K562 (cell line): ENCODE measurements at regions not wholly inside any gene's neighbourhood (a gene's known extent, or its start where the extent isn't known, plus 50 kb on each side); places are given as distances from the start of the nearest gene placed in this dataset.

Source experiments
- ARID1B ChIP-seq: fragments of 450-650 bp; IDR thresholded peaks from 2 replicates; pipeline ENCODE4 v1.6.1; 2016; ENCODE audit warnings: antibody characterized with exemption, mild to moderate bottlenecking, inconsistent platforms
- CTCF ChIP-seq, 3 experiments: IDR thresholded peaks in 2 of 3; conservative IDR thresholded peaks in 1 of 3; 2 replicates each; pipeline ENCODE4 v1.5.1; 2011 to 2012; ENCODE audit warnings: low read length in 3 of 3, mild to moderate bottlenecking in 3 of 3, control low read depth in 2 of 3, improper control_type of control experiment in 1 of 3, inconsistent platforms in 1 of 3, low read depth in 1 of 3, mixed read lengths in 1 of 3, moderate library complexity in 1 of 3; ENCODE audit not compliant: insufficient read depth in 2 of 3
- FUS ChIP-seq: fragments of 200-400 bp; formaldehyde crosslinking; optimal IDR thresholded peaks from 2 replicates; pipeline ENCODE3; 2017; ENCODE audit warnings: low read depth, low read length
- GATAD2A ChIP-seq: fragments of 450-650 bp; IDR thresholded peaks from 2 replicates; pipeline ENCODE4 v1.6.1; 2017
- HCFC1 ChIP-seq: IDR thresholded peaks from 2 replicates; pipeline ENCODE4 v1.6.1; 2012; ENCODE audit warnings: low read depth, low read length, improper control_type of control experiment
- HDGF ChIP-seq: fragments of 450-650 bp; IDR thresholded peaks from 2 replicates; pipeline ENCODE4 v1.6.1; 2016
- PATZ1 ChIP-seq: fragments of 250-450 bp; sonication (Bioruptor Pico); IDR thresholded peaks from 2 replicates; pipeline ENCODE4 v1.5.0; 2020; ENCODE audit warnings: mild to moderate bottlenecking, borderline replicate concordance
- RNF2 ChIP-seq: sonication (generic); IDR thresholded peaks from 2 replicates; pipeline ENCODE4 v1.6.1; 2016
- SAFB2 ChIP-seq: fragments of 200-400 bp; formaldehyde crosslinking; IDR thresholded peaks from 2 replicates; pipeline ENCODE4 v1.6.1; 2018; ENCODE audit warnings: borderline replicate concordance, low read length, low read depth, moderate library complexity; ENCODE audit not compliant: severe bottlenecking
- SMC3 ChIP-seq: conservative IDR thresholded peaks from 2 replicates; pipeline ENCODE4 v1.6.1; 2011; ENCODE audit warnings: low read depth, low read length, improper control_type of control experiment; ENCODE audit not compliant: insufficient read depth
- TEAD1 ChIP-seq, 2 experiments: fragments of 450-650 bp in 1 of 2; sonication (generic) in 1 of 2; formaldehyde crosslinking; IDR thresholded peaks; 2 replicates each; pipeline versions ENCODE4 v1.4.0 to v1.8.0; 2020 to 2022; ENCODE audit warnings: mild to moderate bottlenecking in 2 of 2, missing genetic modification reagents in 1 of 2

DNA sequence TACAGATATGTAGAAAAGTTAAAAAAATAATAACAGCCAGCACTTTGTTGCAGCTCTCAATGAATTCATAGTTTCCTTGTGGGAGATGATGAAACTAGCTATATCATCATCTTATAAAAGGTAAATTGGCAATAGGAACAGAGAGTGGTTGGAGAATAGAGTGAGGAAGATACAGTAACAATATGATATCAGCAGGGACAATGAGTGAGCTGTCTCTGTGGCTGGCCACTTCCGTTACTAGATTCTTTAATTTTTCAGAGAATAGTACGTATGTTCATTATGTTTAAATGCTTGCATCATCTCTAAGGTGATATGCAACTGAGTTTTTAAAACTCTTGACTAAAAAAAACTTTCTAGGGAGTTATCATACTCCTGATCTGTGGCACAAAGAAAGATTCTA is 1006.2 kb upstream of the FLRT2 start:
- TF ChIP-seq FUS (no peak), RNF2 (no peak), PATZ1 (no peak), TEAD1 (CRISPR knock-in tag; IDR thresholded peaks at IDR 0.05) (no peak), GATAD2A (no peak), HDGF (no peak), SAFB2 (no peak), SMC3 (no peak), HCFC1 (no peak), ARID1B (no peak), CTCF (IDR thresholded peaks at IDR 0.05 in 2 of 3, conservative IDR thresholded peaks at IDR 0.05 in 1 of 3; ENCODE audit: insufficient read depth in 2 of 3, low read depth in 1 of 3, low read length in 3 of 3) (no peak)
